ENCODE measurements at regions not wholly inside any gene's neighbourhood (a gene's known extent, or its start where the extent isn't known, plus 50 kb on each side); places are given as distances from the start of the nearest gene placed in this dataset.

DNA sequence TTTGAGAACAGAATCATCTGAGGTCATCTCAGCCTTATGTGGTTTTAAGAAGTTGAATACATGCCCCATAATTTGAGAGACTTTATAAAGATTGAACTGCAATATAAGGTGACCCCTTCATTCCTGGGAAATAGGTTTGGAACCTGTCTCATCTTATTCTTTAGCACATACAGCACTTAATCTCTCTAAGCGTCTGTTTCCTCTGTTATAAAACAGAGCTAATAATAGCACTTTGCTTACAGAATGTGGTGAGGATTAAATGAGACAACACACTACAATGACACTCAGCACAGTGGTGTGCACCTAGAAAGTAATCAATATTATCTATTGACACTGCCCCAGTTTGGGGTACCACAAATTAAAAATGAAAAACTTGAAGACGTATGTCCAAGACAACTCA is 102.1 kb downstream of the DUSP6 start:
- Histone ChIP-seq H3K4me3 (ENCODE audit: low read length) (no peak overlapping the region), H3K9ac (ENCODE audit: low read length) (no peak overlapping the region), H3K9me3 (ENCODE audit: low read length) (no peaks in the 10 kb centered on the region), H3K9me2 (ENCODE audit: insufficient read depth, low read length) (no peaks in the 10 kb centered on the region), H3K79me2 (replicated peaks; ENCODE audit: insufficient read depth, low read length) (no peaks in the 10 kb centered on the region), H3K4me2 (ENCODE audit: low read length) (no peak overlapping the region), H2AFZ (ENCODE audit: low read depth, low read length) (no peak overlapping the region), H4K20me1 (ENCODE audit: insufficient read depth) (no peaks in the 10 kb centered on the region), H3K36me3 (ENCODE audit: insufficient read depth, low read length) (no peaks in the 10 kb centered on the region), H3F3A (ENCODE audit: insufficient read depth, low read length, poor library complexity, severe bottlenecking) (no peaks in the 10 kb centered on the region), H3K27ac (ENCODE audit: low read length) (no peak overlapping the region), H3K27me3 (ENCODE audit: insufficient read depth, low read depth, low read length) (no peaks in the 10 kb centered on the region)
- TF ChIP-seq EP300 (conservative IDR thresholded peaks at IDR 0.05; ENCODE audit: poor library complexity, severe bottlenecking), result no peak

DNA sequence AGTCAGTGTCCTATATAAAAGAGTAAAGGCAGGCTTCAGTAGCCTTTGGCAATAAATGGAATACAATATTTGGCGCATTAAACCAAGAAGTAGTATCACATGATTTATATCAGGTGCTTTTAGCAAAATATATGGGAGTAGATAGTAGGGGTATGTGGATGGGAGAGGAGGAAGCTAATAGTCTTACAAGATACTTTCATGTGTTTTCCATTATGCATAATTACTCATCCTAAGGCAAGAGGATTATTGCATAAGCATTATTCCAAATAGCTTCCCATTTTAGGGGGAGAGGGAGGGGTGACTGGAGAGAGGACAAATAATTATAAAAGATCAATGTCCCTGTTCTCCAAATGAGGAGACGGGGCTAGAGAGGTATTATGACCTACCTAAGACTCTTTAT is 104.3 kb downstream of the DUSP6 start:
- H4K20me1 ChIP-seq (ENCODE audit: insufficient read depth), result no peaks in the 10 kb centered on the region
- no peaks in the 10 kb centered on the region for H3K36me3 ChIP-seq (ENCODE audit: insufficient read depth, low read length)
- H3K79me2 ChIP-seq (replicated peaks; ENCODE audit: insufficient read depth, low read length), result no peaks in the 10 kb centered on the region
- H3K27ac ChIP-seq (ENCODE audit: low read length), result no peak overlapping the region
- no peak overlapping the region for H3K9ac ChIP-seq (ENCODE audit: low read length)
- no peaks in the 10 kb centered on the region for H3K9me2 ChIP-seq (ENCODE audit: insufficient read depth, low read length)
- no peaks in the 10 kb centered on the region for H3F3A ChIP-seq (ENCODE audit: insufficient read depth, low read length, poor library complexity, severe bottlenecking)
- no peak overlapping the region for H2AFZ ChIP-seq (ENCODE audit: low read depth, low read length)
- no peak overlapping the region for H3K4me2 ChIP-seq (ENCODE audit: low read length)
- TF ChIP-seq RAD21 (conservative IDR thresholded peaks at IDR 0.05) (no peak), EP300 (conservative IDR thresholded peaks at IDR 0.05; ENCODE audit: poor library complexity, severe bottlenecking) (no peak)
- no peaks in the 10 kb centered on the region for H3K9me3 ChIP-seq (ENCODE audit: low read length)
- no peaks in the 10 kb centered on the region for H3K27me3 ChIP-seq (ENCODE audit: insufficient read depth, low read depth, low read length)
- no peak overlapping the region for H3K4me3 ChIP-seq (ENCODE audit: low read length)

DNA sequence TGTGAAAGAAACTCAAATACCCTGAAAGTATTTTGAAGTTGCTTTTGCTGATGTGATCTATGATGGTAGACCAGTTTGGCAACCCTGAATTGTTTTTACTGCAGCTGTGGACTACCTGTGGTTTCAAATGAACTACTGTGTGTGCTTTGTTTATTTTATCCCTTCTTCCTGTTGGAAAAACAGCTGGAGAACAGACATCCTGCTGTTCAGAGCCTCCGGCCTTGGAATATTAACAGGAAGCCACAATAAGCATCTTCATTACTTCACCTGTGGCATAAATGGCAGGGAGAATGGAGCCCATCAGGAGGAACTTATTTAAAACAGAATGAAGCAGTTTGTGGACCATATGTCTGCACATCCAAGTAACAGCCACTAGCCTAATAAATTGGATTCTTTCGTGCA is 104.8 kb downstream of the DUSP6 start:
- Histone ChIP-seq H3K4me3 (ENCODE audit: low read length) (no peak overlapping the region), H2AFZ (ENCODE audit: low read depth, low read length) (no peak overlapping the region), H3K9me2 (ENCODE audit: insufficient read depth, low read length) (no peaks in the 10 kb centered on the region), H3K9me3 (ENCODE audit: low read length) (no peaks in the 10 kb centered on the region), H3K4me2 (ENCODE audit: low read length) (no peak overlapping the region), H3K36me3 (ENCODE audit: insufficient read depth, low read length) (no peaks in the 10 kb centered on the region), H3F3A (ENCODE audit: insufficient read depth, low read length, poor library complexity, severe bottlenecking) (no peaks in the 10 kb centered on the region), H3K79me2 (replicated peaks; ENCODE audit: insufficient read depth, low read length) (no peaks in the 10 kb centered on the region), H4K20me1 (ENCODE audit: insufficient read depth) (no peaks in the 10 kb centered on the region), H3K27me3 (ENCODE audit: insufficient read depth, low read depth, low read length) (no peaks in the 10 kb centered on the region), H3K27ac (ENCODE audit: low read length) (no peak overlapping the region), H3K9ac (ENCODE audit: low read length) (no peak overlapping the region)
- TF ChIP-seq, protein P1, sequence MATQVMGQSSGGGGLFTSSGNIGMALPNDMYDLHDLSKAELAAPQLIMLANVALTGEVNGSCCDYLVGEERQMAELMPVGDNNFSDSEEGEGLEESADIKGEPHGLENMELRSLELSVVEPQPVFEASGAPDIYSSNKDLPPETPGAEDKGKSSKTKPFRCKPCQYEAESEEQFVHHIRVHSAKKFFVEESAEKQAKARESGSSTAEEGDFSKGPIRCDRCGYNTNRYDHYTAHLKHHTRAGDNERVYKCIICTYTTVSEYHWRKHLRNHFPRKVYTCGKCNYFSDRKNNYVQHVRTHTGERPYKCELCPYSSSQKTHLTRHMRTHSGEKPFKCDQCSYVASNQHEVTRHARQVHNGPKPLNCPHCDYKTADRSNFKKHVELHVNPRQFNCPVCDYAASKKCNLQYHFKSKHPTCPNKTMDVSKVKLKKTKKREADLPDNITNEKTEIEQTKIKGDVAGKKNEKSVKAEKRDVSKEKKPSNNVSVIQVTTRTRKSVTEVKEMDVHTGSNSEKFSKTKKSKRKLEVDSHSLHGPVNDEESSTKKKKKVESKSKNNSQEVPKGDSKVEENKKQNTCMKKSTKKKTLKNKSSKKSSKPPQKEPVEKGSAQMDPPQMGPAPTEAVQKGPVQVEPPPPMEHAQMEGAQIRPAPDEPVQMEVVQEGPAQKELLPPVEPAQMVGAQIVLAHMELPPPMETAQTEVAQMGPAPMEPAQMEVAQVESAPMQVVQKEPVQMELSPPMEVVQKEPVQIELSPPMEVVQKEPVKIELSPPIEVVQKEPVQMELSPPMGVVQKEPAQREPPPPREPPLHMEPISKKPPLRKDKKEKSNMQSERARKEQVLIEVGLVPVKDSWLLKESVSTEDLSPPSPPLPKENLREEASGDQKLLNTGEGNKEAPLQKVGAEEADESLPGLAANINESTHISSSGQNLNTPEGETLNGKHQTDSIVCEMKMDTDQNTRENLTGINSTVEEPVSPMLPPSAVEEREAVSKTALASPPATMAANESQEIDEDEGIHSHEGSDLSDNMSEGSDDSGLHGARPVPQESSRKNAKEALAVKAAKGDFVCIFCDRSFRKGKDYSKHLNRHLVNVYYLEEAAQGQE (IDR thresholded peaks at IDR 0.05; ENCODE audit: borderline replicate concordance), result peak; percentile 49
- TF ChIP-seq POLR2AphosphoS5 (IDR thresholded peaks at IDR 0.05), result no peak

DNA sequence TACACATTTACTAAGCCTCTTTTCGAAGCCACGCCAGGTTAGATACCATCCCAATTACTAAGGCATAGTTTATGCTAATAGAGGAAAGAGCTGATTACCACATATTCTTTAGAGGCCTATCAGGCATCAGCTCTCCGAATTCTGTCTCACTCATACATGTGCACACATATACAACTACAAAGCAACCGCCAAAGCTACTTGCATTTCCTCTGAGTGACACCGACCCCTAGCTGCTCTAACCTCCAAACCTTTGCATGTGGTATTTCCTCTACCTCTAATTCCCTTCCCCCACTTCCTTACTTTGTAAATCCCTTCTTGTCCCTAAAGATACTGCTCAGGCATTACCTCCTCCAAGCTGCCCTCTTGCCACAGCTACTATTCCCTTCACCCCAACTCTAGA is 107.2 kb downstream of the DUSP6 start:
- no peak overlapping the region for H2AFZ ChIP-seq (ENCODE audit: low read depth, low read length)
- no peaks in the 10 kb centered on the region for H3K9me2 ChIP-seq (ENCODE audit: insufficient read depth, low read length)
- no peak overlapping the region for H3K9ac ChIP-seq (ENCODE audit: low read length)
- no peaks in the 10 kb centered on the region for H3F3A ChIP-seq (ENCODE audit: insufficient read depth, low read length, poor library complexity, severe bottlenecking)
- H3K9me3 ChIP-seq (ENCODE audit: low read length), result no peaks in the 10 kb centered on the region
- H3K79me2 ChIP-seq (replicated peaks; ENCODE audit: insufficient read depth, low read length), result no peaks in the 10 kb centered on the region
- no peak overlapping the region for H3K4me3 ChIP-seq (ENCODE audit: low read length)
- no peak for TF ChIP-seq MXI1 (conservative IDR thresholded peaks at IDR 0.05; ENCODE audit: poor library complexity, severe bottlenecking)
- TF ChIP-seq POLR2AphosphoS5 (IDR thresholded peaks at IDR 0.05), result no peak
- TF ChIP-seq, protein P2, sequence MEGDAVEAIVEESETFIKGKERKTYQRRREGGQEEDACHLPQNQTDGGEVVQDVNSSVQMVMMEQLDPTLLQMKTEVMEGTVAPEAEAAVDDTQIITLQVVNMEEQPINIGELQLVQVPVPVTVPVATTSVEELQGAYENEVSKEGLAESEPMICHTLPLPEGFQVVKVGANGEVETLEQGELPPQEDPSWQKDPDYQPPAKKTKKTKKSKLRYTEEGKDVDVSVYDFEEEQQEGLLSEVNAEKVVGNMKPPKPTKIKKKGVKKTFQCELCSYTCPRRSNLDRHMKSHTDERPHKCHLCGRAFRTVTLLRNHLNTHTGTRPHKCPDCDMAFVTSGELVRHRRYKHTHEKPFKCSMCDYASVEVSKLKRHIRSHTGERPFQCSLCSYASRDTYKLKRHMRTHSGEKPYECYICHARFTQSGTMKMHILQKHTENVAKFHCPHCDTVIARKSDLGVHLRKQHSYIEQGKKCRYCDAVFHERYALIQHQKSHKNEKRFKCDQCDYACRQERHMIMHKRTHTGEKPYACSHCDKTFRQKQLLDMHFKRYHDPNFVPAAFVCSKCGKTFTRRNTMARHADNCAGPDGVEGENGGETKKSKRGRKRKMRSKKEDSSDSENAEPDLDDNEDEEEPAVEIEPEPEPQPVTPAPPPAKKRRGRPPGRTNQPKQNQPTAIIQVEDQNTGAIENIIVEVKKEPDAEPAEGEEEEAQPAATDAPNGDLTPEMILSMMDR (IDR thresholded peaks at IDR 0.05; ENCODE audit: poor library complexity, severe bottlenecking), result no peak
- TF ChIP-seq RAD21 (conservative IDR thresholded peaks at IDR 0.05), result no peak
- TF ChIP-seq EZH2 (IDR thresholded peaks at IDR 0.05; ENCODE audit: borderline replicate concordance, insufficient read depth, low read length, poor library complexity, severe bottlenecking), result no peak
- no peak for TF ChIP-seq TAF1 (IDR thresholded peaks at IDR 0.05; ENCODE audit: low read depth)
- TF ChIP-seq, protein P1 (IDR thresholded peaks at IDR 0.05; ENCODE audit: borderline replicate concordance), result no peak
- TF ChIP-seq EP300 (conservative IDR thresholded peaks at IDR 0.05; ENCODE audit: poor library complexity, severe bottlenecking), result no peak
- TF ChIP-seq SMC3 (conservative IDR thresholded peaks at IDR 0.05; ENCODE audit: poor library complexity), result no peak
- H4K20me1 ChIP-seq (ENCODE audit: insufficient read depth), result no peaks in the 10 kb centered on the region
- no peaks in the 10 kb centered on the region for H3K27me3 ChIP-seq (ENCODE audit: insufficient read depth, low read depth, low read length)
- no peak overlapping the region for H3K4me2 ChIP-seq (ENCODE audit: low read length)
- H3K36me3 ChIP-seq (ENCODE audit: insufficient read depth, low read length), result no peaks in the 10 kb centered on the region
- H3K27ac ChIP-seq (ENCODE audit: low read length), result no peak overlapping the region
